M059J (cell line): ENCODE measurements at regions not wholly inside any gene's neighbourhood (a gene's known extent, or its start where the extent isn't known, plus 50 kb on each side); places are given as distances from the start of the nearest gene placed in this dataset.
A peak's percentile ranks its signal among the peaks of the same experiment; 100 is the strongest.

Experiments
- DNase-seq: peaks from one replicate; pipeline ENCODE4 v3.0.0-alpha.2; 2012; ENCODE audit warnings: low read depth

GRCh38 chr4:45646885-45647590 is 476.8 kb downstream of the GABRG1 start:
- DNase-seq: no peak

- no peak for DNase-seq
Measured at GRCh38 chr4:45640281-45640680, 483.6 kb downstream of the GABRG1 start.

- DNase-seq: no peak
Measured at GRCh38 chr4:45638641-45639040, 485.2 kb downstream of the GABRG1 start.

DNA sequence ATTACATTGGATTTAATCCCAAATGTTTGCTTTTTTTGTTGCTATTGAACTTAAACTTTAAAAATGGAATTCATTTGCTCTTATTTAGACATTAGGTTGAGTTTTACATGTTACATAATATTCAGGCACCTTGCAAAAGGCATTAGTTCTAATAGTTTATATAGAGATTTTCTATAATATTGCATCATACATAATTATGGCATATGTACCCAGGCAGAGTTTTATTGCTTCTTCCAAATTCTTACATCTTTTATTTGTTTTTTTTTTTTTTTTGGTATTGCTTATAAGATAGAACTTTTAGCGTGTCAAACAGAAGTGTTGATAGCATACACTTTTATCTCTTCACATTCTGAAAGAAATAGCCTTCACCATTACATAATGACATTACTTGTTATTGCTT is 487.7 kb downstream of the GABRG1 start:
- DNase-seq: no peak

DNA sequence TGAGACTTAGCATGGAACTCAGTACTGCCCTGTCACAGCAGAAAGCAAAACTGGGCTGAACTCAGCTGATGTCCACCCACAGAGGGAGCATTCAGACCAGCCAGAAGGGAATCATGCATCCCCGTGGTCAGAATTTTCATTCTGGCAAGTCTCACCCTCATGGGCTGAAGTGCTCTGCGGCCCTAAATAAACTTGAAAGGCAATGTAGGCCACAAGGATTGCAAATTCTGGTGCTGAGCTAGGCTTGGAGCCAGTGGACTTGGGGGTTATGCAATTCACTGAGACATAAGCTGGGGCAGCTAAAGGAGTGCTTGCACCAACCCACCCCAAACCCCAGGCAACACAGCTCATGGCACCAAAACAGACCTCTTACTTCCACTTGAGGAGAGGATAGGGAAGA is 494.1 kb downstream of the GABRG1 start:
- no peak for DNase-seq

GRCh38 chr4:45621971-45622370 is 501.9 kb downstream of the GABRG1 start:
- DNase-seq: peak; percentile 10

GRCh38 chr4:45620808-45621207 is 503.0 kb downstream of the GABRG1 start:
- DNase-seq: no peak

- no peak for DNase-seq
Measured at GRCh38 chr4:45596379-45597101, 527.3 kb downstream of the GABRG1 start.

DNA sequence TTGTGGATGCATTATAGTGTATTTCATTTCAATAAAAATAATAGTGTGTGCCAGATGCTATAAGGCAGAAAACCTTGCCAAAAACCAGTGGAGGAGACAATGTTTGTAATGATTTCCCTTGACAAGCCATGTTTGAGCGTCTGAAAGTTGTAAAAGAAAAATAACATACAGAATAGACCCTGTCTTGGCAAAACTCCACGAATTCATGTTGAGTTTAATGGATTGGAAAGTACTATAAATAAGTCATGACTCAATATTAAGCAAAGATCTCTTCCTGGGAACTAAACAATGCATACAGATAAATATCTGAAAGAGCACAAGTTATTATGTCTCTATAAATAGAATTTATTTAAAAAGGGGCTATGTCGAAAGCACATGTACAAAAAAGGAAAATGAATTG is 543.5 kb downstream of the GABRG1 start:
- DNase-seq: no peak

DNA sequence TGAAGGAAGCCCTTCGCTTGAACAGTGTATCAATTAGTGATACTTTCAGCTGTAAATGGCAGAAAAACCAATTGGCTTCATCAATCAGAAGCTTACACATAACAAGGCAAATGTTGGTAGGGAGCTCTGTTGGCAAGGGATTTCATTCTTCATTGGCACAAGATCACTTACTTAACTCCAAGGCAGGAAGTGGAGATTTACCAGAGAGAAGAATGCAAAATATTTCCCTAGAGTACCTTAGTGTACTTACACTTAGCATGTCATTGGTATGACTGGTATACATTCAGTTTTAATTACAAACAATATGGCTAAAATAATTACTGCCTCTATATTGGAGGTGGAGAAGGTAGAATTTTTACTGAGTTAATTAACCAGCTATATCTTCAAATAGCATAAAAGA is 545.0 kb downstream of the GABRG1 start:
- no peak for DNase-seq

GRCh38 chr4:45576275-45576674 is 547.6 kb downstream of the GABRG1 start:
- no peak for DNase-seq

DNA sequence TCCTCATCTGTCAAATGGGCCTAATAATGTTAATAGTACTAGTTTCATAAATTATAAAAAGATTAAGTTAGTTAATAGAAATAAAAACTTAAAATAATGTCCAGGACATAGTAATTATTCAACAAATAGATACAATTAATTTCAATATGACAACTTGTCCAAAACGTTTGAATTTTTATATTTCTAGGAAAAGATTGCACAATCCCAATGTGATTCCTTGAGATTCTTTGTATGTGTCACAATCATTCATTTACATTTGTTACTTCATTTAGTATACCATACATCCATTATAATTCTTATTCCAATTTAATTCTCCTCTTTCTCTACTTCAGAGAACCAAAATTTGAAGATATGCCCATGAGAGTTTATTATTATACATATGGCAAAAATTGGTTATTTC is 554.2 kb downstream of the GABRG1 start:
- no peak for DNase-seq

DNA sequence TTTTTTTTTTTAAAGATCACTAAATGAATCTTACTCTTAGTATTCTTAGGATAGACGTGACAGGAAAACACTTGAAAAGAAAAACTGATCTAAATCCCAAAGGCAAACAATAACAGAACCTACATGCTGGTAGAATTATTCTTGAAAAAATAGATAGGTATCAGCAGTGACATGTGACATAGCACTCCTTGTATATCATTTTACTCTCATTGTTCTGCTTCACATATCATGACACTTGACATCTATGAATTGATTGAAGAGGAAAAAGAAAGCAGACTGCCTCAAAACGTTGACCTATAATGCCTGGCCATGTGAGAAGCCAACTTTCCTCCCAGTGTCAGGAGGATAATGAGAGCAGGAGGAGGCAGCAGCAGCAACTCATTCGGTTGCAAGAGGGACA is 555.2 kb downstream of the GABRG1 start:
- DNase-seq: no peak

DNA sequence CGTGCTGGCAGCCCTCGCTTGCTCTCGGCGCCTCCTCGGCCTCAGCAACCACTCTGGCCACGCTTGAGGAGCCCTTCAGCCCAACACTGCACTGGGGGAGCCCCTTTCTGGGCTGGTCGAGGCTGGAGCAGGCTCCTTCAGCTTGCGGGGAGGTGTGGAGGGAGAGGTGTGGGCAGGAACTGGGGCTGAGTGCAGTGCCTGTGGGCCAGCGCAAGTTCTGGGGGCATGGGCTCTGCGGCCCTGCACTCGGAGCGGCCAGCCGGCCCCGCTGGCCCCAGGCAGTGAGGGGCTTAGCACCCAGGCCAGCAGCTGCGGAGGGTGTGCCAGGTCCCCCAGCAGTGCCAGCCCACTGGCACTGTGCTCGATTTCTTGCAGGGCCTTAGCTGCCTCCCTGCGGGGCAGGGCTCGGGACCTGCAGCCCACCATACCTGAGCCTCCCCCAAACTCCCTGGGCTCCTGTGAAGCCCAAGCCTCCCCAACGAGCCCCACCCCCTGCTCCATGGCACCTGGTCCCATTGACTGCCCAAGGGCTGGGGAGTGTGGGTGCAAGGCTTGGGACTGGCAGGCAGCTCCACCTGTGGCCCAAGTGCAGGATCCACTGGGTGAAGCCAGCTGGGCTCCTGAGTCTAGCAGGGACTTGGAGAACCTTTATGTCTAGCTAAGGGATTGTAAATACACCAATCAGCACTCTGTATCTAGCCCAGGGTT is 556.8 kb downstream of the GABRG1 start:
- no peak for DNase-seq

- DNase-seq: peak; percentile 2
Measured at GRCh38 chr4:45554423-45554822, 569.4 kb downstream of the GABRG1 start.

- DNase-seq: no peak
Measured at GRCh38 chr4:45550766-45551366, 573.0 kb downstream of the GABRG1 start.

GRCh38 chr4:45539142-45539814 is 584.6 kb downstream of the GABRG1 start:
- no peak for DNase-seq

GRCh38 chr4:45530498-45530897 is 593.4 kb downstream of the GABRG1 start:
- no peak for DNase-seq

- DNase-seq: no peak
Measured at GRCh38 chr4:45527160-45527559, 596.7 kb downstream of the GABRG1 start.

- no peak for DNase-seq
Measured at GRCh38 chr4:45518832-45519231, 605.0 kb downstream of the GABRG1 start.

- DNase-seq: no peak
Measured at GRCh38 chr4:45502471-45502870, 621.4 kb downstream of the GABRG1 start.

DNA sequence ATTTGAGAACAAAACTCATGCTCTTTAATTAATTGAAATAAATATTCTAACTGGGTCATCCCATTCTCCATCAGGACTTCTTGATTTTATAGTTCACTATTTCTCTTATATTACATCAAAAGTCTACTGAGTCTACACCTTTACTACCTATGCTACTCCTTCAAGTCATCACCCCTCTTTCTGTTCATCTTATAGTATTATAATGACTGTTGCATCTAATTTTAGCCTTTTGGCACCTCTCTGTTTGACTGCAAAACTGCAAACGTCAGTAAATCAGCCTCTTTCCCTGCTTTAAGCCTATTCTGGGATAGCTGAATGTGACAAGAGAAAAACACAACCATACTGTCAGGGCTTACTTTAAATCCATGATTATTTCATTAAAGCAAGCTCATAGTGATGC is 639.1 kb downstream of the GABRG1 start:
- DNase-seq: no peak
